ENCODE measurements at regions not wholly inside any gene's neighbourhood (a gene's known extent, or its start where the extent isn't known, plus 50 kb on each side); places are given as distances from the start of the nearest gene placed in this dataset.

DNA sequence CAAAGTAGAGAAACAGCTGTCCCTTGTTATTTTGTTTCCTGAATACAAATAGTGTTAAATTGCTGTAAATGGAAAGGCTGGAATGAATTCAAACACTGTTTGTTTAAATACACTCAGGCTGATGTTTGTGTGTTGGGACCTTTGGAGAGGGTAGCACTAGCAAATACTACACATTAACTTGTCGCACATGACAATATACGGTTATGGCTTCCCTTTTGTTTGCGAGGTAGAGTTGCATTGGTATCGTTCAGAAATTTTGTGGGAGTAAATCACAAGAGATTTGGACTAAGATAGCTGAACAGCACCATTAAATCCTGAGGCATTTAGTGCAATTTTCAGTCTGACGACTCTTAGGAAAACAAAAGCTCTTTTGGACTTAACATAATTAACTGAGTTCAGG is 213.0 kb upstream of the ROBO2 start:
- TF ChIP-seq, protein P1, sequence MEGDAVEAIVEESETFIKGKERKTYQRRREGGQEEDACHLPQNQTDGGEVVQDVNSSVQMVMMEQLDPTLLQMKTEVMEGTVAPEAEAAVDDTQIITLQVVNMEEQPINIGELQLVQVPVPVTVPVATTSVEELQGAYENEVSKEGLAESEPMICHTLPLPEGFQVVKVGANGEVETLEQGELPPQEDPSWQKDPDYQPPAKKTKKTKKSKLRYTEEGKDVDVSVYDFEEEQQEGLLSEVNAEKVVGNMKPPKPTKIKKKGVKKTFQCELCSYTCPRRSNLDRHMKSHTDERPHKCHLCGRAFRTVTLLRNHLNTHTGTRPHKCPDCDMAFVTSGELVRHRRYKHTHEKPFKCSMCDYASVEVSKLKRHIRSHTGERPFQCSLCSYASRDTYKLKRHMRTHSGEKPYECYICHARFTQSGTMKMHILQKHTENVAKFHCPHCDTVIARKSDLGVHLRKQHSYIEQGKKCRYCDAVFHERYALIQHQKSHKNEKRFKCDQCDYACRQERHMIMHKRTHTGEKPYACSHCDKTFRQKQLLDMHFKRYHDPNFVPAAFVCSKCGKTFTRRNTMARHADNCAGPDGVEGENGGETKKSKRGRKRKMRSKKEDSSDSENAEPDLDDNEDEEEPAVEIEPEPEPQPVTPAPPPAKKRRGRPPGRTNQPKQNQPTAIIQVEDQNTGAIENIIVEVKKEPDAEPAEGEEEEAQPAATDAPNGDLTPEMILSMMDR (IDR thresholded peaks at IDR 0.05; ENCODE audit: borderline replicate concordance, extremely low read depth, low read length, poor library complexity, severe bottlenecking), result no peak
- TF ChIP-seq EZH2 (IDR thresholded peaks at IDR 0.05; ENCODE audit: borderline replicate concordance, low read depth, low read length, severe bottlenecking), result no peak

Measured in DND-41 (cell line).